ENCODE measurements at regions not wholly inside any gene's neighbourhood (a gene's known extent, or its start where the extent isn't known, plus 50 kb on each side); places are given as distances from the start of the nearest gene placed in this dataset.

GRCh38 chr5:124856726-124857125 lies 110.3 kb upstream of the ZNF608 start:
- TF ChIP-seq CTCF (IDR thresholded peaks at IDR 0.05), result no peak
- no peak for TF ChIP-seq REST (IDR thresholded peaks at IDR 0.05; ENCODE audit: insufficient read depth in 1 of 2, low read depth in 2 of 2, low read length in 1 of 2)
- TF ChIP-seq POLR2AphosphoS5 (IDR thresholded peaks at IDR 0.05; ENCODE audit: low read depth, low read length), result no peak
